Spleen (tissue), 7 donors: ENCODE measurements at regions not wholly inside any gene's neighbourhood (a gene's known extent, or its start where the extent isn't known, plus 50 kb on each side); places are given as distances from the start of the nearest gene placed in this dataset.

Experiments
- CTCF ChIP-seq, 11 experiments: fragments of 200-600 bp in 7 of 11; fragments of 450-650 bp in 4 of 11; sonication (generic) in 4 of 11; IDR thresholded peaks in 8 of 11; conservative IDR thresholded peaks in 3 of 11; 1 replicate in 7 of 11; 2 replicates in 4 of 11; pipeline versions ENCODE4 v1.4.0 to v1.8.0; 2016 to 2021; ENCODE audit warnings: antibody characterized with exemption in 11 of 11, inconsistent platforms in 4 of 11, mild to moderate bottlenecking in 1 of 11
- POLR2A ChIP-seq, 3 donors: fragments of 450-650 bp; IDR thresholded peaks; one replicate each; pipeline ENCODE4 v1.5.1; 2017; ENCODE audit warnings: antibody characterized with exemption in 3 of 3, mild to moderate bottlenecking in 1 of 3
- POLR2AphosphoS5 ChIP-seq, 3 donors: sonication (generic); formaldehyde crosslinking; IDR thresholded peaks; one replicate each; pipeline ENCODE4 v1.5.1; 2017; ENCODE audit warnings: antibody characterized with exemption in 3 of 3
- donor health status: DM: no; HTN: no; CAD: no; lungs with moderate emphysema.
- donor health status: DM: no; HTN: no; CAD: no.
- donor health status: DM: no; HTN: no; CAD: no.

GRCh38 chr7:115779561-115779960, 251.0 kb downstream of the TFEC start:
- TF ChIP-seq POLR2A (IDR thresholded peaks at IDR 0.05), result no peak
- TF ChIP-seq CTCF (IDR thresholded peaks at IDR 0.05 in 8 of 11, conservative IDR thresholded peaks at IDR 0.05 in 3 of 11), result no peak
- TF ChIP-seq POLR2AphosphoS5 (IDR thresholded peaks at IDR 0.05), result no peak
